ENCODE measurements at regions not wholly inside any gene's neighbourhood (a gene's known extent, or its start where the extent isn't known, plus 50 kb on each side); places are given as distances from the start of the nearest gene placed in this dataset.

DNA sequence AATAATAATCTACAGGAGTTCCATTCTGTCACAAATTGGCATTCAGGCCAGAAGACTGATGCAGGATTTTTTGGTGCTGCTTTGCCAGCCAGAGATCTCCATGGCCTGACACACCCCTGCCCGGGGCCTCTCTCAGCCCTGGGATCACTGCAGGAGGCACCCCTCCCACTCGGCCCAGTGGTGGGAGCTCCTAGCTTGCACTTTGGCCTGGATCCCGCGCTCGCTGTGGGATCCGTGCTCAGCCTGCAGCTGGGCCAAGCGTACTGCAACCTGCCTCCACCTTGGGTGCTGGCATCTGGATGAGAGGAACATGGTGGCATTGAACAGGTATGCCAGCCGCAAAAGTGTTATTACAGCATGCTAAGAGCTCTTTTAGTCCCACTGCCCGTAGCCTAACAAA lies 656.7 kb upstream of the CCDC54 start:
- TF ChIP-seq, protein P1, sequence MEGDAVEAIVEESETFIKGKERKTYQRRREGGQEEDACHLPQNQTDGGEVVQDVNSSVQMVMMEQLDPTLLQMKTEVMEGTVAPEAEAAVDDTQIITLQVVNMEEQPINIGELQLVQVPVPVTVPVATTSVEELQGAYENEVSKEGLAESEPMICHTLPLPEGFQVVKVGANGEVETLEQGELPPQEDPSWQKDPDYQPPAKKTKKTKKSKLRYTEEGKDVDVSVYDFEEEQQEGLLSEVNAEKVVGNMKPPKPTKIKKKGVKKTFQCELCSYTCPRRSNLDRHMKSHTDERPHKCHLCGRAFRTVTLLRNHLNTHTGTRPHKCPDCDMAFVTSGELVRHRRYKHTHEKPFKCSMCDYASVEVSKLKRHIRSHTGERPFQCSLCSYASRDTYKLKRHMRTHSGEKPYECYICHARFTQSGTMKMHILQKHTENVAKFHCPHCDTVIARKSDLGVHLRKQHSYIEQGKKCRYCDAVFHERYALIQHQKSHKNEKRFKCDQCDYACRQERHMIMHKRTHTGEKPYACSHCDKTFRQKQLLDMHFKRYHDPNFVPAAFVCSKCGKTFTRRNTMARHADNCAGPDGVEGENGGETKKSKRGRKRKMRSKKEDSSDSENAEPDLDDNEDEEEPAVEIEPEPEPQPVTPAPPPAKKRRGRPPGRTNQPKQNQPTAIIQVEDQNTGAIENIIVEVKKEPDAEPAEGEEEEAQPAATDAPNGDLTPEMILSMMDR (IDR thresholded peaks at IDR 0.05; ENCODE audit: control extremely low read depth, extremely low read depth) = no peak
- ATAC-seq (ENCODE audit: insufficient read depth, low FRiP score) (no peak), DNase-seq (no peak)
- no peak overlapping the region for H3K4me3 ChIP-seq
- H3K4me1 ChIP-seq (ENCODE audit: control insufficient read depth in 5 of 5, insufficient read depth in 5 of 5, low read length in 5 of 5) = no peaks in the 10 kb centered on the region
- peaks cover 0 to 7% (median 0%) of the 10 kb centered on the region in 4 donors for H3K9me3 ChIP-seq (ENCODE audit: control insufficient read depth in 4 of 4, insufficient read depth in 3 of 4, low read length in 3 of 4)
- H3K27me3 ChIP-seq (ENCODE audit: control insufficient read depth in 3 of 3, insufficient read depth in 3 of 3, low read length in 2 of 3) = no peaks in the 10 kb centered on the region
- H3K9ac ChIP-seq (ENCODE audit: insufficient read depth in 1 of 2, low read length in 2 of 2) = no peak overlapping the region
- no peak overlapping the region for H3K27ac ChIP-seq (ENCODE audit: low read depth in 1 of 2, low read length in 1 of 2)
- WGBS, 2 donors = 96 to 97% methylated on average over 9 of the region's 9 CpGs
- no peaks in the 10 kb centered on the region for H3K36me3 ChIP-seq (ENCODE audit: control insufficient read depth in 4 of 4, insufficient read depth in 4 of 4, low read length in 4 of 4)

DNA sequence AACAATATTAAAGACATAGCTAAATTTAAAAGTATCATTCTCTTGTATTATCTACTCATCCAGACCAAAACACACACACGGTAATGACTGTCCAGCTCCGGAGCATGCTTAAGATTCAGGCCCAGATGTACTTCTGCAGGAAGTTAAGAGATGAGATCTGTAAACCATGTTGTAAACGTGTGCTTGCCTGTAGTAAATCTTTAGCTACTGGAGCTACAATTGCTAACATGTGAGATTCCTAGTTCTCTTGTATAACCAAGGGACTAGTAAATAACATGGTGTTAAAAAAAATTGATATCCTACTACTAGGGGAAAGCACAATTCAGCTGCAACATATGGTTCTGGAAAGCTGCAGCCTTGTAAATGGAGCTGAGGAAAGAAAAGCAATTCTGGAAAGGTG lies 651.7 kb upstream of the CCDC54 start:
- Histone ChIP-seq H3K9ac (ENCODE audit: insufficient read depth in 1 of 2, low read length in 2 of 2) (no peak overlapping the region), H3K9me3 (ENCODE audit: control insufficient read depth in 4 of 4, insufficient read depth in 3 of 4, low read length in 3 of 4) (peaks cover 0 to 5% (median 0%) of the 10 kb centered on the region in 4 donors), H3K27ac (ENCODE audit: low read depth in 1 of 2, low read length in 1 of 2) (no peak overlapping the region), H3K36me3 (ENCODE audit: control insufficient read depth in 4 of 4, insufficient read depth in 4 of 4, low read length in 4 of 4) (no peaks in the 10 kb centered on the region), H3K4me3 (no peak overlapping the region), H3K27me3 (ENCODE audit: control insufficient read depth in 3 of 3, insufficient read depth in 3 of 3, low read length in 2 of 3) (no peaks in the 10 kb centered on the region), H3K4me1 (ENCODE audit: control insufficient read depth in 5 of 5, insufficient read depth in 5 of 5, low read length in 5 of 5) (no peaks in the 10 kb centered on the region)
- ATAC-seq (ENCODE audit: insufficient read depth, low FRiP score) = no peak
- 35 to 43% methylated on average over 3 of the region's 3 CpGs for WGBS, 2 donors
- TF ChIP-seq, protein P1 (IDR thresholded peaks at IDR 0.05; ENCODE audit: control extremely low read depth, extremely low read depth) = no peak
- no peak for DNase-seq

DNA sequence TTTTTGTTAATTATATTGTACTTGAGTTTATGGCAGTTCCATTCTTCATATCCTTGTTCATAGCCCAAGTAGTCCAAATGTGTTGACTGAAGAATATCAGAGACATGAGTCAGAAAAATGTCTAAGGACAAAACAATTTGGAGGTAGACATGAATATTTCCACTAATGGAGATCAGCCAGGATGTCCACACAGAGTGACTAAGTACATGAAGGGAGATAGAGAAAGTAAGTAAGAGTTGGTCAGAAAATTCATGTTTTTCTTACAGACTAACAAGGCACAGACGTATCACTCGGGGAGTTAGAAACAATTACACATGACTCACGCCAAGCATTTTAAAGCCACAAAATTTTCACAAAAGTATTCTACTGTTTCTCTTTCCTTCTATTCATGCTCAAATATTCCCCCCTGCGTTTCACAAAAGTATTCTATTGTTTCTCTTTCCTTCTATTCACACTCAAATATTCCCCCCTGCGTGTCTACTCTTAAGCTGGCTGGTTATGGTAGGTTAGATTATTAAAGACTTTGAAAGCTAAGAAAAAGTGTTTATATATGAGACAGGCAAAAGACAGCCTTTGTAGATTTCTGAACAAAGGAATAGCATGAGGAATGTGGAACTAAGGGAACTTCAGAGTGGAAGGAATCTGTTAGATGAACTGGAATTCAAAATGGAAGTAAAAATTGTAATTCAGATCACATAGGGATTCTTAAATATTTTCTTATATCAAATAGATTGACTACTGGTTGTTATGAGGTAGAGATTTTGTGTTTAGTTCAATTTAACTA lies 648.7 kb upstream of the CCDC54 start:
- TF ChIP-seq, protein P1 (IDR thresholded peaks at IDR 0.05; ENCODE audit: control extremely low read depth, extremely low read depth) = no peak
- no peak overlapping the region for H3K4me3 ChIP-seq
- 77 to 82% methylated on average over 5 of the region's 5 CpGs for WGBS, 2 donors
- ATAC-seq (ENCODE audit: insufficient read depth, low FRiP score) = peak; percentile 51
- no peak overlapping the region for H3K9ac ChIP-seq (ENCODE audit: insufficient read depth in 1 of 2, low read length in 2 of 2)
- DNase-seq = no peak
- no peaks in the 10 kb centered on the region for H3K27me3 ChIP-seq (ENCODE audit: control insufficient read depth in 3 of 3, insufficient read depth in 3 of 3, low read length in 2 of 3)
- H3K4me1 ChIP-seq (ENCODE audit: control insufficient read depth in 5 of 5, insufficient read depth in 5 of 5, low read length in 5 of 5) = no peaks in the 10 kb centered on the region
- no peaks in the 10 kb centered on the region for H3K9me3 ChIP-seq (ENCODE audit: control insufficient read depth in 4 of 4, insufficient read depth in 3 of 4, low read length in 3 of 4)
- no peaks in the 10 kb centered on the region for H3K36me3 ChIP-seq (ENCODE audit: control insufficient read depth in 4 of 4, insufficient read depth in 4 of 4, low read length in 4 of 4)
- H3K27ac ChIP-seq (ENCODE audit: low read depth in 1 of 2, low read length in 1 of 2) = no peak overlapping the region

DNA sequence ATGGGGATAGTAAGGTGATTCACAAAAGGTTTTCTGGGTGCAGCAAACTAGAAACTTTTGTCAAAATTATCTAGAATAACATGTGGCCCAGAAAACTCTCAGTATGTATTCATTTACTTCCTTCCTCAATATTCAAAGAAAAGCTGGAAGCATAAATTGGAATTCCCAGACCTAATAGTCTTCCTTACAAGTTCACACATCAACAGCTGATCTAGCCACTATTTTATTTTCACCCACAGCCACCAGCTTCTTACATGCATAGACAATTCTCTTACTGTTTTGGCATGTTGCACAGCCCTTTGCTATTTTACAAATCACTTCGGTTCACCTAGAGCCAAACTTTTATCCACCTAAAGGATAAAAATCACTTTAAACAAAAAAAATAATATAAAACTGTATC lies 647.8 kb upstream of the CCDC54 start:
- no peaks in the 10 kb centered on the region for H3K4me1 ChIP-seq (ENCODE audit: control insufficient read depth in 5 of 5, insufficient read depth in 5 of 5, low read length in 5 of 5)
- TF ChIP-seq, protein P1 (IDR thresholded peaks at IDR 0.05; ENCODE audit: control extremely low read depth, extremely low read depth) = no peak
- no peak overlapping the region for H3K4me3 ChIP-seq
- no peak overlapping the region for H3K27ac ChIP-seq (ENCODE audit: low read depth in 1 of 2, low read length in 1 of 2)
- H3K9ac ChIP-seq (ENCODE audit: insufficient read depth in 1 of 2, low read length in 2 of 2) = no peak overlapping the region
- H3K36me3 ChIP-seq (ENCODE audit: control insufficient read depth in 4 of 4, insufficient read depth in 4 of 4, low read length in 4 of 4) = no peaks in the 10 kb centered on the region
- 86 to 87% methylated on average over 1 of the region's 1 CpG for WGBS, 2 donors
- DNase-seq (no peak), ATAC-seq (ENCODE audit: insufficient read depth, low FRiP score) (no peak)
- no peaks in the 10 kb centered on the region for H3K9me3 ChIP-seq (ENCODE audit: control insufficient read depth in 4 of 4, insufficient read depth in 3 of 4, low read length in 3 of 4)
- no peaks in the 10 kb centered on the region for H3K27me3 ChIP-seq (ENCODE audit: control insufficient read depth in 3 of 3, insufficient read depth in 3 of 3, low read length in 2 of 3)
